Mammary epithelial cell (primary cell): ENCODE measurements at regions not wholly inside any gene's neighbourhood (a gene's known extent, or its start where the extent isn't known, plus 50 kb on each side); places are given as distances from the start of the nearest gene placed in this dataset.

Experiments
- CTCF ChIP-seq, 2 donors: IDR thresholded peaks in 1 of 2; conservative IDR thresholded peaks in 1 of 2; 2 replicates each; pipeline ENCODE4 v1.5.1; 2011 to 2012; ENCODE audit warnings: inconsistent platforms in 2 of 2, low read length in 2 of 2, mild to moderate bottlenecking in 2 of 2, control low read depth in 1 of 2, low read depth in 1 of 2; ENCODE audit not compliant: insufficient read depth in 1 of 2; ENCODE audit errors: extremely low read depth in 1 of 2
- EZH2 ChIP-seq: IDR thresholded peaks from 2 replicates; pipeline ENCODE4 v1.6.1; 2012; ENCODE audit warnings: low read length, inconsistent platforms, borderline replicate concordance

GRCh38 chr5:27403243-27403882 is 365.0 kb upstream of the CDH9 start:
- TF ChIP-seq CTCF (conservative IDR thresholded peaks at IDR 0.05 in 1 of 2, IDR thresholded peaks at IDR 0.05 in 1 of 2; ENCODE audit: extremely low read depth in 1 of 2, insufficient read depth in 1 of 2, low read depth in 1 of 2, low read length in 2 of 2): no peak
- TF ChIP-seq EZH2: no peak
